OCI-LY7 (cell line): ENCODE measurements at regions not wholly inside any gene's neighbourhood (a gene's known extent, or its start where the extent isn't known, plus 50 kb on each side); places are given as distances from the start of the nearest gene placed in this dataset.

ENCODE experiments used
- BruUV-seq: library from RNA; stranded (reverse); fragments of 400-500 nt; replicated peaks from 2 replicates; lab custom pipeline; 2021; lab: Mats Ljungman, UMichigan
- CTCF ChIA-PET: fragments of 300-600 bp; sonication (Branson Sonifier 250); formaldehyde crosslinking; loops from one replicate; lab custom pipeline; 2022; ENCODE audit warnings: antibody characterized with exemption; ENCODE audit not compliant: unreplicated experiment; lab: Charles Lee
- POLR2A ChIA-PET: fragments of 300-600 bp; sonication (Branson Sonifier 250); formaldehyde crosslinking; loops from one replicate; lab custom pipeline; 2022; ENCODE audit warnings: antibody characterized with exemption; lab: Charles Lee
- DNase-seq: peaks from one replicate; pipeline ENCODE4 v3.0.0-alpha.2; 2015; ENCODE audit warnings: low spot score
- H2AFZ ChIP-seq: fragments of 200-600 bp; sonication (generic), shearing (Covaris generic); 2 replicates; pipeline ENCODE4 v1.6.1; 2014; ENCODE audit warnings: mild to moderate bottlenecking, antibody characterized with exemption, low read length, moderate library complexity
- H3K27ac ChIP-seq: fragments of 200-600 bp; sonication (generic); 2 replicates; pipeline ENCODE4 v1.5.1; 2014; ENCODE audit warnings: mixed run types, low read depth, mild to moderate bottlenecking, moderate library complexity, low read length, inconsistent platforms; ENCODE audit not compliant: poor library complexity, severe bottlenecking
- H3K36me3 ChIP-seq: fragments of 200-600 bp; sonication (generic); 2 replicates; pipeline ENCODE4 v1.6.1; 2014; ENCODE audit warnings: mild to moderate bottlenecking, antibody characterized with exemption, low read length, moderate library complexity, mixed read lengths; ENCODE audit not compliant: insufficient read depth
- H3K4me1 ChIP-seq: fragments of 200-600 bp; sonication (generic); 2 replicates; pipeline ENCODE4 v1.5.1; 2014; ENCODE audit warnings: mild to moderate bottlenecking, low read length; ENCODE audit not compliant: insufficient read depth, poor library complexity, severe bottlenecking
- H3K4me2 ChIP-seq: fragments of 200-600 bp; sonication (generic); 2 replicates; pipeline ENCODE4 v1.6.1; 2014; ENCODE audit warnings: mild to moderate bottlenecking, low read length
- H3K4me3 ChIP-seq: fragments of 200-600 bp; sonication (generic); 2 replicates; pipeline ENCODE4 v1.5.1; 2014; ENCODE audit warnings: mild to moderate bottlenecking, low read depth, low read length; ENCODE audit not compliant: poor library complexity, severe bottlenecking
- H3K79me2 ChIP-seq: fragments of 200-600 bp; sonication (generic); 2 replicates; pipeline ENCODE4 v1.6.1; 2016; ENCODE audit warnings: low read depth, mild to moderate bottlenecking, low read length, moderate library complexity, mixed read lengths; ENCODE audit not compliant: insufficient read depth
- H3K9me2 ChIP-seq: fragments of 200-600 bp; sonication (generic); 2 replicates; pipeline ENCODE4 v1.6.1; 2016; ENCODE audit warnings: mild to moderate bottlenecking, low read length, mixed read lengths; ENCODE audit not compliant: insufficient read depth
- H3K9me3 ChIP-seq: fragments of 200-600 bp; sonication (generic); 2 replicates; pipeline ENCODE4 v1.6.1; 2014; ENCODE audit warnings: mild to moderate bottlenecking, mixed run types, low read length, mixed read lengths
- H4K20me1 ChIP-seq: fragments of 200-600 bp; sonication (generic); 2 replicates; pipeline ENCODE4 v1.6.1; 2014; ENCODE audit warnings: mild to moderate bottlenecking, antibody characterized with exemption, low read length, moderate library complexity, mixed read lengths; ENCODE audit not compliant: insufficient read depth
- EZH2phosphoT487 ChIP-seq: fragments of 200-600 bp; sonication (generic); IDR thresholded peaks from 2 replicates; pipeline ENCODE4 v1.6.1; 2018; ENCODE audit warnings: low read depth, borderline replicate concordance, mild to moderate bottlenecking, mixed run types, antibody characterized with exemption, low read length, moderate library complexity, mixed read lengths
- intact Hi-C: fragments of 100-400 bp; cut with micrococcal nuclease; formaldehyde crosslinking; loops from one replicate; pipeline ENCODE4 v1.10.0; 2022; ENCODE audit not compliant: unreplicated experiment
- TF ChIP-seq, protein P1 (sequence below): fragments of 200-600 bp; sonication (generic); conservative IDR thresholded peaks from 2 replicates; pipeline ENCODE4 v1.5.1; 2014; ENCODE audit warnings: mild to moderate bottlenecking, antibody characterized with exemption, low read length, moderate library complexity, mixed read lengths

GRCh38 chr16:54657058-54657708 lies 273.5 kb upstream of the IRX5 start:
- Histone ChIP-seq H3K79me2 (no peaks in the 10 kb centered on the region), H2AFZ (peak overlapping the region; percentile 60; the same call in 1 of the 2 replicates), H3K4me1 (no peaks in the 10 kb centered on the region), H4K20me1 (no peaks in the 10 kb centered on the region), H3K36me3 (no peaks in the 10 kb centered on the region), H3K9me2 (no peaks in the 10 kb centered on the region), H3K27ac (no peak overlapping the region), H3K4me2 (no peak overlapping the region; the same call in 1 of the 2 replicates), H3K9me3 (no peaks in the 10 kb centered on the region), H3K4me3 (no peak overlapping the region)
- POLR2A ChIA-PET, result interaction anchor here (0.6 kb wide), 1 partner anchor 1506 kb away, joined by 3 read pairs; no protein-coding TSS in a partner anchor
- TF ChIP-seq, protein P1, sequence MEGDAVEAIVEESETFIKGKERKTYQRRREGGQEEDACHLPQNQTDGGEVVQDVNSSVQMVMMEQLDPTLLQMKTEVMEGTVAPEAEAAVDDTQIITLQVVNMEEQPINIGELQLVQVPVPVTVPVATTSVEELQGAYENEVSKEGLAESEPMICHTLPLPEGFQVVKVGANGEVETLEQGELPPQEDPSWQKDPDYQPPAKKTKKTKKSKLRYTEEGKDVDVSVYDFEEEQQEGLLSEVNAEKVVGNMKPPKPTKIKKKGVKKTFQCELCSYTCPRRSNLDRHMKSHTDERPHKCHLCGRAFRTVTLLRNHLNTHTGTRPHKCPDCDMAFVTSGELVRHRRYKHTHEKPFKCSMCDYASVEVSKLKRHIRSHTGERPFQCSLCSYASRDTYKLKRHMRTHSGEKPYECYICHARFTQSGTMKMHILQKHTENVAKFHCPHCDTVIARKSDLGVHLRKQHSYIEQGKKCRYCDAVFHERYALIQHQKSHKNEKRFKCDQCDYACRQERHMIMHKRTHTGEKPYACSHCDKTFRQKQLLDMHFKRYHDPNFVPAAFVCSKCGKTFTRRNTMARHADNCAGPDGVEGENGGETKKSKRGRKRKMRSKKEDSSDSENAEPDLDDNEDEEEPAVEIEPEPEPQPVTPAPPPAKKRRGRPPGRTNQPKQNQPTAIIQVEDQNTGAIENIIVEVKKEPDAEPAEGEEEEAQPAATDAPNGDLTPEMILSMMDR, result no peak
- no peak for TF ChIP-seq EZH2phosphoT487
- no TSS peak for BruUV-seq
- CTCF ChIA-PET, result no interaction called here
- DNase-seq, result no peak
- intact Hi-C loops, result no loop called here

DNA sequence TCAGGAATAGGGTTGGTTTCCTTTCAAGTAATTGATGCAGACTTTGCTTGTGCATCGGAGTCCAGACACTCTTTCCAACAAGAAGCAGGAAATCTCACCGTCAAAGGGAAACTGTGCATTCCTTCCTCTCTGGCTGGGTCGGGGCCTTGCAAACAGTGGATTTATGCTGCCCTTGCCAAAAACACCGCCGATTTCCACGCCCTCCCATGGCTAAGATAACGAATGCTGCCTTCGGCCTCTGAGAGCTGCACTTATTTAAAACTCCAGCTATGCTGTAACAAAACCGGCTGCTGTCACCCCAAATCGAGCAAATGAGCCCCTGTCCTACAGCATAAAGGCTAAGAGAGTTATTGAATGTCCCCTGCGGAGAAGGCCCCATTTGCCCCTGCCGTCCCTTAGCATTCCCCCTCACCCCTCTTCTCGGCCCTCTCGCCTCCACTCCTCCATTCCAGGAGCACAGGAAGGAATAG lies 275.5 kb upstream of the IRX5 start:
- no peaks in the 10 kb centered on the region for H3K9me3 ChIP-seq
- POLR2A ChIA-PET, result interaction anchor here (0.5 kb wide), 1 partner anchor 9 kb away, joined by 3 read pairs; no protein-coding TSS in a partner anchor
- DNase-seq, result no peak
- no peak overlapping the region for H2AFZ ChIP-seq
- H3K4me1 ChIP-seq, result no peaks in the 10 kb centered on the region
- BruUV-seq, result no TSS peak
- no peaks in the 10 kb centered on the region for H3K9me2 ChIP-seq
- H4K20me1 ChIP-seq, result no peaks in the 10 kb centered on the region
- CTCF ChIA-PET, result no interaction called here
- no peak overlapping the region for H3K4me2 ChIP-seq
- H3K4me3 ChIP-seq, result no peak overlapping the region
- intact Hi-C loops, result no loop called here
- no peak overlapping the region for H3K27ac ChIP-seq
- H3K79me2 ChIP-seq, result no peaks in the 10 kb centered on the region
- no peak for TF ChIP-seq EZH2phosphoT487
- TF ChIP-seq, protein P1, result no peak
- H3K36me3 ChIP-seq, result no peaks in the 10 kb centered on the region

DNA sequence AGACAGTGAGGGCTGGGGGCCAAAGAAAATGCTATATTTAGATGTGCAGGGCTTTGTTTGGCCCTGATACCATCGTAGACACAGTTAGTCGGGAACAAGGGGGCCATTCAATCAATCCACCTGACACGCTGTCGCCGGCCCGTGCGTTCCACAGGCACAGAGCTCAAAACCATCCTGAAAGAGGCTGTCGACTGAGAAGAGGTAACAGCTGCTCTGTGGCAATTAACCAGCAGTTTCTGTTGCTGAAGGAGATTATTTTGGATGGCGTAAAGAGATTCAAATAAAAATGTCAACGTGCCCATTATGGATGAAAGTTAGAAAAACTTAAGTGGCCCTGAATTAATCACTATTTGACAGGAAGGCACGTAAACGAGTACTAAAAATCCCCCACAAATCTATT lies 276.2 kb upstream of the IRX5 start:
- H4K20me1 ChIP-seq, result no peaks in the 10 kb centered on the region
- H3K4me1 ChIP-seq, result no peaks in the 10 kb centered on the region
- no peak overlapping the region for H3K4me3 ChIP-seq
- DNase-seq, result no peak
- H2AFZ ChIP-seq, result no peak overlapping the region
- no peaks in the 10 kb centered on the region for H3K79me2 ChIP-seq
- no peak overlapping the region for H3K4me2 ChIP-seq
- H3K27ac ChIP-seq, result no peak overlapping the region
- H3K9me2 ChIP-seq, result no peaks in the 10 kb centered on the region
- ChIA-PET CTCF (no interaction called here), POLR2A (no interaction called here)
- TF ChIP-seq, protein P1, result no peak
- TF ChIP-seq EZH2phosphoT487, result no peak
- no TSS peak for BruUV-seq
- intact Hi-C loops, result no loop called here
- no peaks in the 10 kb centered on the region for H3K9me3 ChIP-seq
- no peaks in the 10 kb centered on the region for H3K36me3 ChIP-seq
